ENCODE measurements at regions not wholly inside any gene's neighbourhood (a gene's known extent, or its start where the extent isn't known, plus 50 kb on each side); places are given as distances from the start of the nearest gene placed in this dataset.

DNA sequence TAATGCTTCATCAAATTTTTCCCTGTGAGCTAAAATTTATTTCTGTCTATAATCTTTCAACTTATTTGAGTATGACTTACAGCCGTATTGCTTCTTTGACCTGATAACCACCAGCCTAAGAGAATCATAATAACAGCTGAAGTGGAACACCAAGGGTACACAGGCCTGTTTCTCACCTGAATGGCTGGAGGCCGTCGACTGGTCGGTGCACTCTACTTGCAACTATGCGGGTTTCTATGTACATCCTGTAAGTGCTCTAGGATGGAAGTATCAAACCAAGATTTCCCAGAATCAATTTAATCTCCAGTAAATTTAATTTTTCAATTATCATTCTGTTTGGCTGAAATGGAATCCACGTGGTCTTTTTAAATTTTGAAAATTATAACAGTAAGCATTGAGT is 504.8 kb upstream of the PHF14 start:
- Histone ChIP-seq H3K36me3 (replicated peaks in 1 of 2; ENCODE audit: control insufficient read depth in 1 of 2, insufficient read depth in 2 of 2, low read length in 2 of 2) (no peaks in the 10 kb centered on the region), H3K27me3 (ENCODE audit: control insufficient read depth in 2 of 2, insufficient read depth in 2 of 2, low read length in 2 of 2) (no peaks in the 10 kb centered on the region), H4K20me1 (ENCODE audit: insufficient read depth, low read length) (no peaks in the 10 kb centered on the region), H3K9me3 (replicated peaks in 1 of 2; ENCODE audit: control insufficient read depth in 1 of 2, insufficient read depth in 1 of 2, low read length in 2 of 2) (no peaks in the 10 kb centered on the region), H3K9ac (ENCODE audit: insufficient read depth, low read length, poor library complexity, severe bottlenecking) (no peak overlapping the region), H3K4me3 (replicated peaks in 1 of 3; ENCODE audit: low read depth in 2 of 3, low read length in 3 of 3) (no peak overlapping the region), H3K4me2 (replicated peaks; ENCODE audit: extremely low read depth, low read length, poor library complexity, severe bottlenecking) (no peak overlapping the region), H2AFZ (ENCODE audit: insufficient read depth, low read depth, low read length, poor library complexity, severe bottlenecking) (no peak overlapping the region), H3K4me1 (ENCODE audit: control insufficient read depth in 1 of 2, insufficient read depth in 2 of 2, low read length in 2 of 2) (no peaks in the 10 kb centered on the region), H3K27ac (ENCODE audit: low read depth in 1 of 2, low read length in 2 of 2) (no peak overlapping the region), H3K79me2 (ENCODE audit: insufficient read depth, low read length) (no peaks in the 10 kb centered on the region)
- no peak for DNase-seq
- no peaks in the 10 kb centered on the region for H3K27me3 Mint-ChIP-seq (ENCODE audit: low read depth in 3 of 3)
- no peak overlapping the region for H3K4me3 Mint-ChIP-seq
- peaks cover 0 to 4% (median 0%) of the 10 kb centered on the region in 7 donors for H3K9me3 Mint-ChIP-seq
- H3K27ac Mint-ChIP-seq: no peak overlapping the region
- 86% methylated on average over 1 of the region's 6 CpGs for WGBS (ENCODE audit: insufficient coverage)
- no peaks in the 10 kb centered on the region for H3K36me3 Mint-ChIP-seq
- no peaks in the 10 kb centered on the region for H3K4me1 Mint-ChIP-seq
- intact Hi-C loops (cut with micrococcal nuclease): no loop called here
- TF ChIP-seq, protein P1, sequence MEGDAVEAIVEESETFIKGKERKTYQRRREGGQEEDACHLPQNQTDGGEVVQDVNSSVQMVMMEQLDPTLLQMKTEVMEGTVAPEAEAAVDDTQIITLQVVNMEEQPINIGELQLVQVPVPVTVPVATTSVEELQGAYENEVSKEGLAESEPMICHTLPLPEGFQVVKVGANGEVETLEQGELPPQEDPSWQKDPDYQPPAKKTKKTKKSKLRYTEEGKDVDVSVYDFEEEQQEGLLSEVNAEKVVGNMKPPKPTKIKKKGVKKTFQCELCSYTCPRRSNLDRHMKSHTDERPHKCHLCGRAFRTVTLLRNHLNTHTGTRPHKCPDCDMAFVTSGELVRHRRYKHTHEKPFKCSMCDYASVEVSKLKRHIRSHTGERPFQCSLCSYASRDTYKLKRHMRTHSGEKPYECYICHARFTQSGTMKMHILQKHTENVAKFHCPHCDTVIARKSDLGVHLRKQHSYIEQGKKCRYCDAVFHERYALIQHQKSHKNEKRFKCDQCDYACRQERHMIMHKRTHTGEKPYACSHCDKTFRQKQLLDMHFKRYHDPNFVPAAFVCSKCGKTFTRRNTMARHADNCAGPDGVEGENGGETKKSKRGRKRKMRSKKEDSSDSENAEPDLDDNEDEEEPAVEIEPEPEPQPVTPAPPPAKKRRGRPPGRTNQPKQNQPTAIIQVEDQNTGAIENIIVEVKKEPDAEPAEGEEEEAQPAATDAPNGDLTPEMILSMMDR (IDR thresholded peaks at IDR 0.05): no peak

GRCh38 chr7:10469476-10469875 is 504.2 kb upstream of the PHF14 start:
- H3K4me1 Mint-ChIP-seq: no peaks in the 10 kb centered on the region
- TF ChIP-seq, protein P1 (IDR thresholded peaks at IDR 0.05): no peak
- Histone ChIP-seq H3K36me3 (replicated peaks in 1 of 2; ENCODE audit: control insufficient read depth in 1 of 2, insufficient read depth in 2 of 2, low read length in 2 of 2) (no peaks in the 10 kb centered on the region), H3K4me2 (replicated peaks; ENCODE audit: extremely low read depth, low read length, poor library complexity, severe bottlenecking) (no peak overlapping the region), H3K9me3 (replicated peaks in 1 of 2; ENCODE audit: control insufficient read depth in 1 of 2, insufficient read depth in 1 of 2, low read length in 2 of 2) (no peaks in the 10 kb centered on the region), H3K27ac (ENCODE audit: low read depth in 1 of 2, low read length in 2 of 2) (no peak overlapping the region), H3K79me2 (ENCODE audit: insufficient read depth, low read length) (no peaks in the 10 kb centered on the region), H3K4me3 (replicated peaks in 1 of 3; ENCODE audit: low read depth in 2 of 3, low read length in 3 of 3) (no peak overlapping the region), H3K27me3 (ENCODE audit: control insufficient read depth in 2 of 2, insufficient read depth in 2 of 2, low read length in 2 of 2) (no peaks in the 10 kb centered on the region), H2AFZ (ENCODE audit: insufficient read depth, low read depth, low read length, poor library complexity, severe bottlenecking) (no peak overlapping the region), H4K20me1 (ENCODE audit: insufficient read depth, low read length) (no peaks in the 10 kb centered on the region), H3K4me1 (ENCODE audit: control insufficient read depth in 1 of 2, insufficient read depth in 2 of 2, low read length in 2 of 2) (no peaks in the 10 kb centered on the region), H3K9ac (ENCODE audit: insufficient read depth, low read length, poor library complexity, severe bottlenecking) (no peak overlapping the region)
- H3K27me3 Mint-ChIP-seq (ENCODE audit: low read depth in 3 of 3): no peaks in the 10 kb centered on the region
- intact Hi-C loops (cut with micrococcal nuclease): no loop called here
- no CpG with 5 or more reads among the region's 7 CpGs for WGBS (ENCODE audit: insufficient coverage)
- H3K4me3 Mint-ChIP-seq: no peak overlapping the region
- H3K9me3 Mint-ChIP-seq: peaks cover 0 to 4% (median 0%) of the 10 kb centered on the region in 7 donors
- DNase-seq: no peak
- no peak overlapping the region for H3K27ac Mint-ChIP-seq
- no peaks in the 10 kb centered on the region for H3K36me3 Mint-ChIP-seq
